Adrenal gland (tissue), 9 donors: ENCODE measurements at regions not wholly inside any gene's neighbourhood (a gene's known extent, or its start where the extent isn't known, plus 50 kb on each side); places are given as distances from the start of the nearest gene placed in this dataset.

Experiments used
- DNase-seq, 7 donors: peaks; one replicate each; pipeline ENCODE4 v3.0.0-alpha.2; 2019 to 2020
- H3K27ac ChIP-seq, 5 donors: fragments of 200-600 bp; sonication (generic) in 4 of 5; 1 replicate in 3 of 5; 2 replicates in 2 of 5; pipeline versions ENCODE4 v1.5.1 to v1.8.0; 2016 to 2020; ENCODE audit warnings: mild to moderate bottlenecking in 1 of 5
- H3K27me3 ChIP-seq: fragments of 200-600 bp; 2 replicates; pipeline ENCODE4 v1.8.0; 2021
- H3K36me3 ChIP-seq, 2 donors: fragments of 200-600 bp; replicated peaks in 1 of 2; 1 replicate in 1 of 2; 2 replicates in 1 of 2; pipeline versions ENCODE4 v1.5.1 to v1.8.0; 2018 to 2022
- H3K4me1 ChIP-seq, 2 donors: fragments of 200-600 bp; replicated peaks in 1 of 2; 1 replicate in 1 of 2; 2 replicates in 1 of 2; pipeline versions ENCODE4 v1.5.1 to v1.8.0; 2018 to 2021
- H3K4me3 ChIP-seq, 4 donors: fragments of 200-600 bp; sonication (generic) in 3 of 4; one replicate each; pipeline ENCODE4 v1.5.1; 2016 to 2018
- H3K9me3 ChIP-seq, 3 donors: fragments of 200-600 bp; sonication (generic) in 1 of 3; replicated peaks in 1 of 3; 1 replicate in 2 of 3; 2 replicates in 1 of 3; pipeline versions ENCODE4 v1.5.1 to v1.8.0; 2016 to 2021
- CTCF ChIP-seq, 6 experiments: fragments of 450-650 bp in 4 of 6; fragments of 200-600 bp in 2 of 6; sonication (generic) in 1 of 6; IDR thresholded peaks; 1 replicate in 5 of 6; 2 replicates in 1 of 6; pipeline versions ENCODE4 v1.5.1 to v1.8.0; 2016 to 2021; ENCODE audit warnings: antibody characterized with exemption in 6 of 6, mild to moderate bottlenecking in 2 of 6, moderate library complexity in 1 of 6
- POLR2A ChIP-seq, 2 donors: fragments of 450-650 bp; IDR thresholded peaks; one replicate each; pipeline ENCODE4 v1.6.1; 2017; ENCODE audit warnings: antibody characterized with exemption in 2 of 2, mild to moderate bottlenecking in 2 of 2, moderate library complexity in 1 of 2
- WGBS, 4 donors: extraction: QIAGEN DNeasy Blood & Tissue Kit in 2 of 4; methylation state at CpG; one replicate each; pipeline versions ENCODE4 v1.1.5 to v1.1.7; 2013 to 2017; 5-methylcytosine and 5-hydroxymethylcytosine counted together
- intact Hi-C, 2 donors: fragments of 100-400 bp; cut with DNase I; formaldehyde crosslinking; loops; one replicate each; pipeline versions ENCODE4 v1.14.1 to v1.15.0; 2022 to 2023
- donor health status: healthy with polysubstance abuse.
- donor health status: Bipolar disorder and iron deficiency.
- donor health status: DM: yes; HTN: yes; CAD: no.
- donor health status: DM: no; HTN: no; CAD: no.
- donor health status: DM: no; HTN: no; CAD: no.

- H3K4me3 ChIP-seq, result no peak overlapping the region
- intact Hi-C loops, result loop anchor here in 1 of 2 donors (5.0 kb wide), 1 partner anchor 301 kb away; no protein-coding TSS in a partner anchor
- H3K9me3 ChIP-seq, result no peaks in the 10 kb centered on the region
- TF ChIP-seq POLR2A (IDR thresholded peaks at IDR 0.05), result no peak
- TF ChIP-seq CTCF (IDR thresholded peaks at IDR 0.05), result no peak
- H3K36me3 ChIP-seq, result no peaks in the 10 kb centered on the region
- WGBS, 4 donors, result 27 to 36% (median 34%) methylated on average over 3 of the region's 3 CpGs
- H3K4me1 ChIP-seq, result no peaks in the 10 kb centered on the region
- no peak for DNase-seq
- H3K27me3 ChIP-seq, result no peaks in the 10 kb centered on the region
- H3K27ac ChIP-seq, result no peak overlapping the region
These were observed 76.8 kb upstream of the CACNA1A start for GRCh38 chr19:13583114-13583513.

- 74 to 91% (median 83%) methylated on average over 9 of the region's 9 CpGs for WGBS, 4 donors
- no peak overlapping the region for H3K4me3 ChIP-seq
- no peaks in the 10 kb centered on the region for H3K4me1 ChIP-seq
- TF ChIP-seq POLR2A (IDR thresholded peaks at IDR 0.05), result no peak
- TF ChIP-seq CTCF (IDR thresholded peaks at IDR 0.05), result no peak
- H3K9me3 ChIP-seq, result no peaks in the 10 kb centered on the region
- H3K36me3 ChIP-seq, result no peaks in the 10 kb centered on the region
- DNase-seq, result no peak
- intact Hi-C loops, result loop anchor here in 1 of 2 donors (5.0 kb wide), 1 partner anchor 299 kb away; no protein-coding TSS in a partner anchor
- H3K27me3 ChIP-seq, result no peaks in the 10 kb centered on the region
- no peak overlapping the region for H3K27ac ChIP-seq
These were observed 75.3 kb upstream of the CACNA1A start for GRCh38 chr19:13581576-13581975.

DNA sequence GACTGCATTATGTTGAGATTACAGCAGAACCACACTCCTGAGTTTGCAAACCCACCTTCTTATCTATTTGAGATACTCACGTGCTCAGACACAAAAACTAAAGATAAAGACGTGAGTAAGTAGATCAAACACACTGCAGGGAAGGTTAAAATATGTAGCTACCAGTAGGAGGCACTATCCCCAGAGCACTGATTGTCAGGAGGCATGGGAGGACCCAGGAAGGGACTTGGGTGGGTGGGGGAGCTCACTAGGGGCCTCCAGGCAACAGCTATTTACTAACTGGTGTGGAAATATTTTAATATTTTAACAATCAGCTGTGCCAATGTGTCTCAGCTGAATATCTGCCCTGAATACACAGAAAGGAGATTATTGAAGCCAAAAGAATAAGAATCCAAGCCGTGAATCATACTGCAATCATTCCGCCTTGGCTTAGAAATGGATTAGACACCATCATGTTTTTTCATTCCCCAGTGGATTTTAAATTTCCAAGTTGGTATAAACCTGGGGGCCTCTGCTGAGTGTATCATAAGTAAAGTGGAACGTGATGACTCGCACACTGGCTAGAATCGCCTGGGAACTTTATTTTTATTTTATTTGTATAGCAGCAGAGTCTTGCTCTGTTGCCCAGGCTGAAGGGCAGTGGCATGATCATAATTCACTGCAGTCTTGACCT, 73.2 kb upstream of the CACNA1A start:
- no peaks in the 10 kb centered on the region for H3K36me3 ChIP-seq
- H3K27ac ChIP-seq, result no peak overlapping the region
- 58 to 65% (median 62%) methylated on average over 7 of the region's 7 CpGs for WGBS, 4 donors
- H3K4me1 ChIP-seq, result no peaks in the 10 kb centered on the region
- intact Hi-C loops, result loop anchor here in 1 of 2 donors (5.0 kb wide), 1 partner anchor 297 kb away; no protein-coding TSS in a partner anchor
- H3K9me3 ChIP-seq, result no peaks in the 10 kb centered on the region
- no peak for DNase-seq
- no peak overlapping the region for H3K4me3 ChIP-seq
- no peak for TF ChIP-seq CTCF (IDR thresholded peaks at IDR 0.05)
- TF ChIP-seq POLR2A (IDR thresholded peaks at IDR 0.05), result no peak
- no peaks in the 10 kb centered on the region for H3K27me3 ChIP-seq

- no peaks in the 10 kb centered on the region for H3K36me3 ChIP-seq
- H3K9me3 ChIP-seq, result no peaks in the 10 kb centered on the region
- TF ChIP-seq CTCF (IDR thresholded peaks at IDR 0.05), result no peak
- no peak for TF ChIP-seq POLR2A (IDR thresholded peaks at IDR 0.05)
- H3K27me3 ChIP-seq, result no peaks in the 10 kb centered on the region
- H3K4me1 ChIP-seq, result no peaks in the 10 kb centered on the region
- intact Hi-C loops, result no loop called here
- no peak for DNase-seq
- no peak overlapping the region for H3K27ac ChIP-seq
- WGBS, 4 donors, result 82 to 90% (median 83%) methylated on average over 2 of the region's 2 CpGs
- H3K4me3 ChIP-seq, result no peak overlapping the region
These were observed 70.4 kb upstream of the CACNA1A start for GRCh38 chr19:13576726-13577125.
